HCT116 (cell line): ENCODE measurements at regions not wholly inside any gene's neighbourhood (a gene's known extent, or its start where the extent isn't known, plus 50 kb on each side); places are given as distances from the start of the nearest gene placed in this dataset.

Source experiments
- ATAC-seq: fragments of 200-7000 bp; cut with Tn5 transposase; 2 replicates; pipeline ENCODE4 v1.9.1; 2020; ENCODE audit warnings: mild to moderate bottlenecking, moderate library complexity
- BruUV-seq: library from RNA; stranded (reverse); fragments of 400-500 nt; replicated peaks from 2 replicates; lab custom pipeline; 2021; lab: Mats Ljungman, UMichigan
- CTCF ChIA-PET: fragments of 300-600 bp; sonication (Branson Sonifier 250); formaldehyde crosslinking; loops from one replicate; lab custom pipeline; 2021; ENCODE audit warnings: antibody characterized with exemption; lab: Charles Lee
- POLR2A ChIA-PET: fragments of 300-600, 350-600 bp; sonication (Branson Sonifier 250); formaldehyde crosslinking; loops from one replicate; lab custom pipeline; 2021; ENCODE audit warnings: antibody characterized with exemption; lab: Charles Lee
- RAD21 ChIA-PET, 2 experiments: fragments of 300-600 bp; sonication (Branson Sonifier 250); formaldehyde crosslinking; loops; one replicate each; lab custom pipeline; 2023; ENCODE audit warnings: low total read pairs in 2 of 2; ENCODE audit not compliant: uncharacterized antibody in 2 of 2, unreplicated experiment in 2 of 2, low non-redundant PET in 1 of 2; lab: Charles Lee
- DNase-seq: peaks from one replicate; pipeline ENCODE4 v3.0.0-alpha.2; 2010; ENCODE audit warnings: low read depth, low spot score
- H2AFZ ChIP-seq: fragments of 200-600 bp; shearing (Covaris generic), sonication (generic); 2 replicates; pipeline ENCODE4 v1.6.1; 2017; ENCODE audit warnings: low read depth, mixed run types, mixed read lengths, antibody characterized with exemption, low read length; ENCODE audit not compliant: poor library complexity, severe bottlenecking
- H3K27ac ChIP-seq: 2 replicates; pipeline ENCODE4 v1.5.1; 2012; ENCODE audit warnings: low read depth, low read length
- H3K27me3 ChIP-seq: fragments of 200-600 bp; sonication (generic); 2 replicates; pipeline ENCODE4 v1.6.1; 2016; ENCODE audit warnings: mixed run types, low read length, mixed read lengths; ENCODE audit not compliant: insufficient read depth
- H3K36me3 ChIP-seq, 2 experiments: fragments of 200-500 bp in 1 of 2; fragments of 200-600 bp in 1 of 2; sonication (Bioruptor generic) in 1 of 2; sonication (generic) in 1 of 2; 2 replicates each; pipeline versions ENCODE4 v1.5.1 to v1.6.1; 2014 to 2016; ENCODE audit warnings: low read length in 2 of 2, inconsistent platforms in 1 of 2, mixed read lengths in 1 of 2, mixed run types in 1 of 2; ENCODE audit not compliant: insufficient read depth in 2 of 2, control insufficient read depth in 1 of 2
- H3K4me1 ChIP-seq, 2 experiments: fragments of 200-600 bp in 1 of 2; sonication (generic) in 1 of 2; 2 replicates each; pipeline versions ENCODE4 v1.5.1 to v1.6.1; 2012 to 2017; ENCODE audit warnings: low read length in 2 of 2, inconsistent platforms in 1 of 2, mild to moderate bottlenecking in 1 of 2, mixed read lengths in 1 of 2, mixed run types in 1 of 2, moderate library complexity in 1 of 2; ENCODE audit not compliant: insufficient read depth in 2 of 2, control insufficient read depth in 1 of 2
- H3K4me2 ChIP-seq: fragments of 200-600 bp; sonication (generic); 2 replicates; pipeline ENCODE4 v1.6.1; 2017; ENCODE audit warnings: mixed run types, low read length, mixed read lengths
- H3K4me3 ChIP-seq, 2 experiments: fragments of 200-600 bp in 1 of 2; sonication (generic) in 1 of 2; replicated peaks in 1 of 2; 2 replicates each; pipeline ENCODE4 v1.5.1; 2011 to 2016; ENCODE audit warnings: low read length in 2 of 2, control low read depth in 1 of 2, low read depth in 1 of 2, mild to moderate bottlenecking in 1 of 2, mixed read lengths in 1 of 2, mixed run types in 1 of 2
- H3K79me2 ChIP-seq: fragments of 200-600 bp; sonication (generic); 2 replicates; pipeline ENCODE4 v1.6.1; 2017; ENCODE audit warnings: mild to moderate bottlenecking, mixed run types, low read length, moderate library complexity, mixed read lengths; ENCODE audit not compliant: insufficient read depth
- H3K9ac ChIP-seq: fragments of 200-600 bp; sonication (generic); 2 replicates; pipeline ENCODE4 v1.6.1; 2016; ENCODE audit warnings: low read length, mixed read lengths
- H3K9me2 ChIP-seq: fragments of 200-600 bp; sonication (generic), shearing (Covaris generic); 2 replicates; pipeline ENCODE4 v1.6.1; 2017; ENCODE audit warnings: mixed run types, mild to moderate bottlenecking, moderate library complexity; ENCODE audit not compliant: insufficient read depth
- H3K9me3 ChIP-seq, 2 experiments: fragments of 200-500 bp in 1 of 2; fragments of 200-600 bp in 1 of 2; sonication (Bioruptor generic) in 1 of 2; sonication (generic) in 1 of 2; 2 replicates each; pipeline ENCODE4 v1.6.1; 2014 to 2017; ENCODE audit warnings: low read length in 2 of 2, mixed read lengths in 2 of 2, inconsistent platforms in 1 of 2, low read depth in 1 of 2, mild to moderate bottlenecking in 1 of 2, mixed run types in 1 of 2, moderate library complexity in 1 of 2; ENCODE audit not compliant: control insufficient read depth in 1 of 2, insufficient read depth in 1 of 2
- H4K20me1 ChIP-seq: fragments of 200-600 bp; sonication (generic), shearing (Covaris generic); 2 replicates; pipeline ENCODE4 v1.6.1; 2017; ENCODE audit warnings: mixed run types, mild to moderate bottlenecking, moderate library complexity; ENCODE audit not compliant: insufficient read depth
- CEBPB ChIP-seq: IDR thresholded peaks from 2 replicates; pipeline ENCODE4 v1.6.1; 2012; ENCODE audit warnings: low read depth
- EGR1 ChIP-seq: IDR thresholded peaks from 2 replicates; pipeline ENCODE4 v1.6.1; 2012; ENCODE audit warnings: low read depth
- EZH2phosphoT487 ChIP-seq: fragments of 200-600 bp; IDR thresholded peaks from 2 replicates; pipeline ENCODE4 v1.6.1; 2018; ENCODE audit warnings: antibody characterized with exemption, borderline replicate concordance
- REST ChIP-seq: IDR thresholded peaks from 2 replicates; pipeline ENCODE4 v1.6.1; 2012; ENCODE audit warnings: low read depth
- YY1 ChIP-seq: IDR thresholded peaks from 2 replicates; pipeline ENCODE4 v1.6.1; 2011; ENCODE audit warnings: low read length, low read depth, moderate library complexity, mild to moderate bottlenecking; ENCODE audit not compliant: insufficient replicate concordance; ENCODE audit errors: extremely low read depth
- ZBTB33 ChIP-seq: IDR thresholded peaks from 2 replicates; pipeline ENCODE4 v1.6.1; 2011; ENCODE audit warnings: mild to moderate bottlenecking, low read length, moderate library complexity; ENCODE audit not compliant: insufficient replicate concordance; ENCODE audit errors: extremely low read depth
- ZNF274 ChIP-seq: fragments of 200-500 bp; sonication (Bioruptor generic); IDR thresholded peaks from 2 replicates; pipeline ENCODE4 v1.6.1; 2014; ENCODE audit warnings: mild to moderate bottlenecking, low read depth, low read length, inconsistent platforms
- intact Hi-C: fragments of 100-400 bp; cut with micrococcal nuclease; formaldehyde crosslinking; loops from 2 replicates; pipeline ENCODE4 v1.10.0; 2022

- no peak for TF ChIP-seq REST
- TF ChIP-seq ZBTB33 = no peak
- no peak for TF ChIP-seq EZH2phosphoT487
- no peak for TF ChIP-seq CEBPB
Observed at GRCh38 chrX:125507119-125507518, 187.4 kb downstream of the TEX13C start (continued).

- ATAC-seq (no peak), DNase-seq (no peak)
- H3K27me3 ChIP-seq = no peaks in the 10 kb centered on the region
- H3K4me3 ChIP-seq = no peak overlapping the region
- no TSS peak for BruUV-seq
- H3K9ac ChIP-seq = no peak overlapping the region
- intact Hi-C loops = no loop called here
- H3K9me3 ChIP-seq = no peaks in the 10 kb centered on the region
- no peaks in the 10 kb centered on the region for H3K36me3 ChIP-seq
- H3K4me1 ChIP-seq = no peaks in the 10 kb centered on the region
- no peak for TF ChIP-seq YY1
- TF ChIP-seq EGR1 = no peak
- TF ChIP-seq ZNF274 = no peak
- no peaks in the 10 kb centered on the region for H3K9me2 ChIP-seq
- CTCF ChIA-PET = no interaction called here
- H3K79me2 ChIP-seq = no peaks in the 10 kb centered on the region
- H4K20me1 ChIP-seq = no peaks in the 10 kb centered on the region
- no peak overlapping the region for H3K27ac ChIP-seq
- no peak overlapping the region for H3K4me2 ChIP-seq
- POLR2A ChIA-PET = no interaction called here
- no peak overlapping the region for H2AFZ ChIP-seq
- RAD21 ChIA-PET = no interaction called here
Observed at GRCh38 chrX:125520029-125520428, 200.4 kb downstream of the TEX13C start.
